ENCODE measurements at regions not wholly inside any gene's neighbourhood (a gene's known extent, or its start where the extent isn't known, plus 50 kb on each side); places are given as distances from the start of the nearest gene placed in this dataset.

GRCh38 chr7:116315803-116316202 is 105.5 kb downstream of the TES start:
- TF ChIP-seq CTCF (optimal IDR thresholded peaks at IDR 0.05 in 1 of 3, IDR thresholded peaks at IDR 0.05 in 1 of 3, conservative IDR thresholded peaks at IDR 0.05 in 1 of 3; ENCODE audit: extremely low read depth in 1 of 3, insufficient read depth in 2 of 3, low read length in 3 of 3) = no peak
- no peak for TF ChIP-seq EZH2 (IDR thresholded peaks at IDR 0.05; ENCODE audit: low read length)
